GM18517 (cell line): ENCODE measurements at regions not wholly inside any gene's neighbourhood (a gene's known extent, or its start where the extent isn't known, plus 50 kb on each side); places are given as distances from the start of the nearest gene placed in this dataset.
"Not testable (repeated sequence)": the region's sequence is repeated elsewhere in the genome, so short reads cannot be mapped to it uniquely, and the experiment has no call there.

Experiments used
- ATAC-seq: cut with Tn5 transposase; IDR thresholded peaks from one replicate; pipeline ENCODE4 v1.9.1; 2021; ENCODE audit warnings: mild to moderate bottlenecking, moderate library complexity; ENCODE audit not compliant: unreplicated experiment

GRCh38 chr6:12538881-12539357, 177.6 kb upstream of the PHACTR1 start:
- ATAC-seq: no peak

GRCh38 chr6:12542319-12543115, 174.1 kb upstream of the PHACTR1 start:
- ATAC-seq: not testable (repeated sequence)

- ATAC-seq: no peak
Observed at GRCh38 chr6:12543953-12544352, 172.6 kb upstream of the PHACTR1 start.

- no peak for ATAC-seq
Observed at GRCh38 chr6:12544821-12545565, 171.6 kb upstream of the PHACTR1 start.

GRCh38 chr6:12545619-12546409, 170.8 kb upstream of the PHACTR1 start:
- no peak for ATAC-seq

GRCh38 chr6:12546410-12547002, 170.1 kb upstream of the PHACTR1 start:
- no peak for ATAC-seq

GRCh38 chr6:12548526-12548925, 168.0 kb upstream of the PHACTR1 start:
- ATAC-seq: no peak

GRCh38 chr6:12549445-12549844, 167.1 kb upstream of the PHACTR1 start:
- not testable (repeated sequence) for ATAC-seq

- not testable (repeated sequence) for ATAC-seq
Observed at GRCh38 chr6:12554820-12555219, 161.7 kb upstream of the PHACTR1 start.

- ATAC-seq: no peak
Observed at GRCh38 chr6:12555267-12555666, 161.3 kb upstream of the PHACTR1 start.

GRCh38 chr6:12555781-12556180, 160.8 kb upstream of the PHACTR1 start:
- ATAC-seq: no peak

- ATAC-seq: no peak
Observed at GRCh38 chr6:12557765-12558164, 158.8 kb upstream of the PHACTR1 start.

- no peak for ATAC-seq
Observed at GRCh38 chr6:12560315-12560714, 156.3 kb upstream of the PHACTR1 start.

- ATAC-seq: no peak
Observed at GRCh38 chr6:12566618-12567123, 149.9 kb upstream of the PHACTR1 start.

- no peak for ATAC-seq
Observed at GRCh38 chr6:12567682-12568081, 148.9 kb upstream of the PHACTR1 start.

- ATAC-seq: no peak
Observed at GRCh38 chr6:12569646-12570045, 146.9 kb upstream of the PHACTR1 start.

GRCh38 chr6:12570461-12571030, 146.0 kb upstream of the PHACTR1 start:
- no peak for ATAC-seq

GRCh38 chr6:12572896-12573827, 143.4 kb upstream of the PHACTR1 start:
- no peak for ATAC-seq

GRCh38 chr6:12575961-12576360, 140.6 kb upstream of the PHACTR1 start:
- no peak for ATAC-seq
